NOMO-1 treated with dmso at 0.1 percent for 144 hours (cell line): ENCODE measurements at regions not wholly inside any gene's neighbourhood (a gene's known extent, or its start where the extent isn't known, plus 50 kb on each side); places are given as distances from the start of the nearest gene placed in this dataset.

Experiments used
- DNase-seq: peaks from one replicate; lab custom pipeline; 2025; ENCODE audit not compliant: unreplicated experiment; lab: John Stamatoyannopoulos, UW

DNA sequence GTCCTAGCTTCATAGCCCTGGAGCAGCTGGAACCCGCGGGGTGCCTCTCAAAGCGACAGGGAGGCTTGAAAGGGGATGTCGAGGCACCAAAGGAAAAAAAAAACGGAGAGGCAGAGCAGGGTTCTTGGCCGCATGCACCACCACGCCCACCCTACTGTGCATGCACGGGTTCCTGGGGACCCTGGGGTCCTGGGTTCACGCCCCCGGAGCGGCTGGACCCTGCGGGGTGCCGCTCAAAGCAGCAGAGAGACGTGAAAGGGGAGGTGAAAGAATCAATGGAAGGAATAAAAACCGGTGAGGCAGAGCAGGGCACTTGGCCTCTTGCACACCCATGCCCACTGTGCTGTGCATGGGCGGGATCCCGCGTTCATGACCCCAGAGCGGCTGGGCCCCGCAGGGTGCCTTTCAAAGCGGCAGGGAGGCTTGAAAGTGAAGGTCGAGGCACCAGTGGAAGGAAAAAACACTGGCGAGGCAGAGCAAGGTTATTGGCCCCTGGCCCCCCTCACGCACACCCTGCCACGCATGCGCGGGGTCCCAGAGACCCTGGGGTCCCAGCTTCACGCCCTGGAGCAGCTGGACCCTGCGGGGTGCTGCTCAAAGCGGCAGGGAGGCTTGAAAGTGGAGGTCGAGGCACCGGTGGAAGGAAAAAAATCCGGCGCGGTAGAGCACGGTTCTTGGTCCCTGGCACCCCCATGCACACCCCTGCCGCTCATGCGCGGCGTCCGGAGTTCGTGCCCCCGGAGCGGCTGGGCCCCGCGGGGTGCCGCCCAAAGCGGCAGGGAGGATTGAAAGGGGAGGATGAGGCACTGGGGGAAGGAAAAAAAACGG is 318.5 kb downstream of the ALG10 start:
- no peak for DNase-seq

DNA sequence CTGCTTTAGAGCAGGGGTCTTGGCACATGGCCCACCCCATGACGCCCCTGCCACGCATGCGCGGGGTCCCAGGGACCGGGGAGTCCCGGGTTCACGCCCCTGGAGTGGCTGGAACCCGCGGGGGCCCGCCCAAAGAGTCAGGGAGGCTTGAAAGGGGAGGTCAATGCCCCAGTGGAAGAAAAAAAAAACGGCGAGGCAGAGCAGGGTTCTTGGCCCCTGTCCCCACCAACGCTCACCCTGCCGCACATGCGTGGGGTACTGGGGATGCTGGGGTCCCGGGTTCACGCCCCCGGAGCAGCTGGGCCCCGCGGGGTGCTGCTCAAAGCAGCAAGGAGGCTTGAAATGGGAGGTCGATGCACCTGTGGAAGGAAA is 319.1 kb downstream of the ALG10 start:
- DNase-seq: no peak

- DNase-seq: no peak
Measured at GRCh38 chr12:34342048-34342447, 319.8 kb downstream of the ALG10 start.

DNA sequence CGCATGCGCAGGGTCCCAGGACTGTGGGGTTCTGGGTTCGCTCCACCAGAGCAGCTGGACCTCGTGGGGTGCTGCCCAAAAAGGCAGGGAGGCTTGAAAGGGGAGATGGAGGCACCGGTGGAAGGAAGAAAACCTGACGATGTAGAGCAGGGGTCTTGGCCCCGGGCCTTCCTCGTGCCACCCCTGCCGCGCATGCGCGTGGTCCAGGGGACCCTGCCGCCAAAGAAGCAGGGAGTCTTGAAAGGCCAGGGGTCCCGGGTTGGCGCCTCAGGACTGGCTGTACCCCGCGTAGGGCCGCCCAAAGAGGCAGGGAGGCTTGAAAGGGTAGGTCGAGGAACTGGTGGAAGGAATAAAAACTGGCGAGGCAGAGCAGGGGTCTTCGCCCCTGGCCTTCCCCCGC is 321.0 kb downstream of the ALG10 start:
- no peak for DNase-seq

DNA sequence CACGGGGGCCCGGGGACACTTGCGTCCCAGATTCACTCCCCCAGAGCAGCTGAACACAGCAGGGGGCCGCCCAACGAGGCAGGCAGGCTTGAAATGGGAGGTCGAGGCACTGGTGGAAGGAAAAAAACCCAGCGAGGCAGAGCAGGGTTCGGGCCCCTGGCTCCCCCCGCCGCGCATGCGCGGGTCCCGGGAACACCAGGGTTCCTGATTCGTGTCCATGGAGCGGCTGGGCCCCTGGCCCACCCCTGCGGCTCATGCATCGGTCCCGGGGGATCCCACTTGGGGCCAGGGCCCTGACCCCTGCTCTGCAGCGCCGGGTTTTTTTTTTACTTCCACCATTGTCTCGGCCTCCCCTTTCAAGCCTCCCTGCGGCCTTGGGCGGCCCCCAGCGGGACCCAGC is 321.5 kb downstream of the ALG10 start:
- no peak for DNase-seq

DNA sequence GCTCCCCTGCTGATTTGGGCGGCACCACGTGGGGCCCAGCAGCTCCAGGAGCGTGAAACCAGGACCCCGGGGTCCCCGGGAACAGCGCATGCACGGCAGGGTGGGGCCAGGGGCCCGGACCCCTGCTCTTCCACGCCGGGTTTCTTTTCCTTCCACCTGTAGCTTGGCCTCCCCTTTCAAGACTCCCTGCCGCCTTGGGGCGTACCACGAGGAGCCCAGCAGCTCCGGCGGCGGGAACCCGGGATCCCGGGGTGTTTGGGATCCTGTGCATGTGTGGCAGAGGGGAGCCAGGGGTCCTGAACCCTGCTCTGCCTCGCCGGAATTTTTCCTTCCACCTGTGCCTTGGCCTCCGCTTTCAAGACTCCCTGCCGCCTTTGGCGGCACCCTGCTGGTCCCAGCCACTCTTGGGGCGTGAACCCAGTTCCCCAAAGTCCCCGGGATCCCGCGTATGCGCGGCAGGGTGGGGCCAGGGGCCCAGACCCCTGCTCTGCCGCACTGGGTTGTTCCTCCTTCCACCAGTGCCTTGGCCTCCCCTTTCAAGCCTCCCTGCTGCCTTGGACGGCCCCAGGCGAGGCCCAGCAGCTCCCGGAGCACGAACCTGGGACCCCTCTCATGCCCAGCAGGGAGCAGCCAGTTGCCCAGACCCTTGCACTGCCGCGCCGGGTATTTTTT is 322.7 kb downstream of the ALG10 start:
- DNase-seq: no peak

GRCh38 chr12:34345801-34346200 is 323.5 kb downstream of the ALG10 start:
- DNase-seq: no peak

- no peak for DNase-seq
Measured at GRCh38 chr12:34346372-34347034, 324.2 kb downstream of the ALG10 start.

- DNase-seq: no peak
Measured at GRCh38 chr12:34347367-34347766, 325.1 kb downstream of the ALG10 start.

- no peak for DNase-seq
Measured at GRCh38 chr12:34348064-34348463, 325.8 kb downstream of the ALG10 start.

DNA sequence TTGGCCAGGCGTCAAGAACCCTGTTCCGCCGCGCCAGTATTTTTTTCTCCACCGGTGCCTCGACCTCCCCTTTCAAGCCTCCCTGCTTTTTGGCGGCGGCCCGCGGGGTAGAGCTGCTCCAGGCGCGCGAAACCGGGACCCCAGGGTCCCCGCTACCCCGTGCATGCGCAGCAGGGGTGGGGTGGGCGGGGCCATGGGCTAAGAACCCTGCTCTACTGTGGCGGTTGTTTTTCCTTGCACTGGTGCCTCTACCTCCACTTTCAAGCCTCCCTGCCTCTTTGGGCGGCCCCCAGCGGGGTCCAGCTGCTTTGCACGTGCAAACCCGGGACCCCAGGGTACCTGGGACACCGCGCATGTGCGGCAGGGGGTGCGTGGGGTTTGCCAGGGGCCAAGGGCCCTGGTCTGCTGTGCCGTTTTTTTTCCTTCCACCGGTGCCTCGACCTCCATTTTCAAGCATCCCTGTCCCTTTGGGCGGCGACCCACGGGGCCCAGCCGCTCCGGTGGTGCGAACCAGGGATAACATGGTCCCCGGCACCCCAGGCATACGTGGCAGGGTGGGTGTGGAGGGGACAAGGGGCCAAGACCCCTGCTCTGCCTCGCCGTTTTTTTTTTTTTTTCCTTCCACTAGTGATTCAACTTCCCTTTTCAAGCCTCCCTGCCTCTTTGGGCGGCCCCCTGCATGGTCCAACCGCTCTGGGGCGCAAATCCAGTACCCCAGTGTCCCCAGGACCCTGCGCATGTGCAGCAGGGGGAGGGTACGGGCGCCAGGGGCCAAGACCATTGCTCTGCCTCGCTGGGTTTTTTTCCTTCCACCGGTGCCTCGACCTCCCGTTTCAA is 326.8 kb downstream of the ALG10 start:
- no peak for DNase-seq

DNA sequence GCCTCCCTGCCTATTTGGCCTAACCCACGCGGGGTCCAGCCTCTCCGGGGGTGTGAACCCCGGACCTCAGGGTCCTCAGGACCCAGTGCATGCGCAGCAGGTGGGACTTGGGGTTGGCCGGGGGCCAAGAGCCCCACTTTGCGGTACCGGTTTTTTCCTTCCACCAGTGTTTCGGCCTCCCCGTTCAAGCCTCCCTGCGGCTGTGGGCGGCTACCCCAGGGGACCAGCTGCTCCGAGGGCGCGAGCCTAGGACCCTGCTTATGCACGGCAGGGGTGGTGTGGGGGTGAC is 327.3 kb downstream of the ALG10 start:
- DNase-seq: no peak

DNA sequence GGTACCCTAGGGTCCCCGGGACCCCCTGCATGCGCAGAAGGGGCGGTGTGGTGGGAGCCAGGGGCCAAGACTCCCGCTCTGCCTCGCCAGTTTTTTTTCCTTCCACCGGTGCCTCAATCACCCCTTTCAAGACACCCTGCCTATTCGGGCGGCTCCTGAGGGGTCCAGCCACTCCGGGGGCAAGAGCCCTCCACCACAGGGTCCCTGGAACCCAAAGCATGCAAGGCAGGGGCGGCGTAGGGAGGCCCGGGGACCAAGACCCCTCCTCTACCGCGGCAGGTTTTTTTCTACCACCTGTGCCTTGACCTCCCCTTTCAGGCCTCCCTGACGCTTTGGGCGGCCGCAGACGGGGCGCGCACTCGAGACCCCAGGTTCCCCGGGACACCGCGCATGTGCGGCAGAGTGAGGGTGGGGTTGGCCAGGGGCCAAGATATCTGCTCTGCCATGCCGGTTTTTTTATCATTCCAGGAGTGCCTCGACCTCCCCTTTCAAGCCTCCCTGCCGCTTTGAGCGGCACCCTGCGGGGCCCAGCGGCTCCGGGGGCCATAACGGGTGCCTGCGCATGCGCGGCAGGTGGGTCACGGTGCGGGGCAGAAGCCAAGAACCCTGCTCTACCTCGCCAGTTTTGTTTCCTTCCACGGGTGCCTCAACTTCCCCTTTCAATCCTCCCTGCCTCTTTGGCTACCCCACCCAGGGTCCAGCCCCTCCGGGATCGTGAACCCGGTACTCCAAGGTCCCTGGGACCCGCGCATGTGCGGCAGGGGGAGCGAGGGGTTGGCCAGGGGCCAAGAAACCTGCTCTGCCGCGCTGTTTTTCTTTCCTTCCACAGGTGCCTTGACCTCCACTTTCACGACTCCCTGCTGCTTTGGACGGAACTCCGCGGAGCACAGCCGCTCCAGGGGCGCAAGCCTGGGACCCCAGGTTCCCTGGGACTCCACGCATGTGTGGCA is 328.1 kb downstream of the ALG10 start:
- no peak for DNase-seq

- no peak for DNase-seq
Measured at GRCh38 chr12:34352098-34352497, 329.8 kb downstream of the ALG10 start.

- DNase-seq: no peak
Measured at GRCh38 chr12:34354239-34355200, 332.2 kb downstream of the ALG10 start.

DNA sequence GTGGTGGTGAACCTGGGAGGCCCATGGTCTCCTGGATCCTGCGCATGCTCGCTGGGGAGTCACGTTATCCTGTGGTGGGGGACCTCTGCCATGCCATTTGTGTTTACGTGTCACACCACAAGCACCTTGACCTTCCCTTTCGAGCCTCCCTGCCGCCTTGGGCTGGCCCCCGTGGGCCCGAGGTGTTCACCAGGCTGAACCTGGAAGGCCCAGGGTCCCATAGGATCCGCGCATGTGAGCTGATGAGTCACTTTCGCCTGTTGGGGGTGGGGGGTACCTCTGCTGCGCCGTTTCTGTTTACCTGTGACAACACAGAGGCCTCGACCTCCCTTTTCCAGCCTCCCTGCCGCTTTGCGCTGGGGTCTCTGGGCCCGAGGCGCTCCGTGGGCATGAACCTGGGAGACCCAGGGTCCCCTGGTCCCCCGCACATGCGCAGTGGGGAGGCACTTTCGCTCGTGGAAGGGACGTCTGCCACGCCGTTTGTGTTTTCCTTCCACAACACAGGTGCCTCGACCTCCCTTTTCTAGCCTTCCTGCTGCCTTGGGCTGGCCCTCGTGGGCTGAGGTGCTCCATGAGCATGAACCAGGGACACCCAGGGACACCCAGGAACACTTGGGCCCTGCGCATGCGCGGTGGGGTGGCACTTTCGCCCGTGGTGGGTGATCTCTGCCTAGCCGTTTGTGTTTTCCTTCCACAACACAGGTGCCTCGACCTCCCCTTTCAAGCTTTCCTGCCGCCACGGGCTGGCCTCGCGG is 334.1 kb downstream of the ALG10 start:
- DNase-seq: no peak

DNA sequence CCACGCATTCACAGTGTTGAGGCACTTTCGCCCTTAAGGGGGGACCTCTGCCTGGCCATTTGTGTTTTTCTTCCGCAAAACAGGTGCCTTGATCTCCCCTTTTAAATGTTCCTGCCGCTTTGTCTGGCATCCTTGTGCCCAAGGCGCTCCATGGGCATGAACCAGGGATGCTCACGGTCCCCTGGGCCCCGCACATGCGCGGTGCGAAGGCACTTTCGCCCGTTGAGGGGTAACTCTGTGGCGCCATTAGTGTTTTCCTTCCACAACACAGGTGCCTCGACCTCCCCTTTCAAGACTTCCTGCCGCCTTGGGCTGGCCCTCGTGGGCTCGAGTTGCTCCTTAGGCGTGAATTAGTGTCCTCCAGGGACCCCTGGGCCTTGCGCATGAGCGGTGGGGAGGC is 335.5 kb downstream of the ALG10 start:
- DNase-seq: no peak

DNA sequence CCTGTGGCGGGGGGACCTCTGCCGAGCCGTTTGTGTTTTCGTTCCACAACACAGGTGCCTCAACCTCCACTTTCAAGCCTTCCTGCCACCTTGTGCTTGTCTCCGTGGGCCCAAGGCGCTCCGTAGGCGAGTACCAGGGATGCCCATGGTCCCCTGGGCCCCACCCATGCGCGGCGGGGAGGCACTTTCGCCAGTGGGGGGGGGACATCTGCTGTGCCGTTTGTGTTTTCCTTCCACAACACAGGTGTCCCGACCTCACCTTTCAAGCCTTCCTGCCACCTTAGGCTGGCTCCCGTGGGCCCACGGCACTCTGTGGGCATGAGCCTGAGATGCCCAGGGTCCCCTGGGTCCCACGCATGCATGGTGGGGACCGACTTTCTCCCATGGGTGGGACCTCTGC is 335.9 kb downstream of the ALG10 start:
- no peak for DNase-seq
